ENCODE measurements at regions not wholly inside any gene's neighbourhood (a gene's known extent, or its start where the extent isn't known, plus 50 kb on each side); places are given as distances from the start of the nearest gene placed in this dataset.

GRCh38 chr2:173556816-173557215 is 202.1 kb downstream of the CDCA7 start:
- TF ChIP-seq EZH2 (IDR thresholded peaks at IDR 0.05) (no peak), POLR2AphosphoS5 (IDR thresholded peaks at IDR 0.05; ENCODE audit: borderline replicate concordance, low read depth, low read length) (no peak), FOXP2 (optimal IDR thresholded peaks at IDR 0.05; ENCODE audit: control extremely low read depth, extremely low read length, insufficient read depth) (no peak)
